ENCODE measurements at regions not wholly inside any gene's neighbourhood (a gene's known extent, or its start where the extent isn't known, plus 50 kb on each side); places are given as distances from the start of the nearest gene placed in this dataset.

DNA sequence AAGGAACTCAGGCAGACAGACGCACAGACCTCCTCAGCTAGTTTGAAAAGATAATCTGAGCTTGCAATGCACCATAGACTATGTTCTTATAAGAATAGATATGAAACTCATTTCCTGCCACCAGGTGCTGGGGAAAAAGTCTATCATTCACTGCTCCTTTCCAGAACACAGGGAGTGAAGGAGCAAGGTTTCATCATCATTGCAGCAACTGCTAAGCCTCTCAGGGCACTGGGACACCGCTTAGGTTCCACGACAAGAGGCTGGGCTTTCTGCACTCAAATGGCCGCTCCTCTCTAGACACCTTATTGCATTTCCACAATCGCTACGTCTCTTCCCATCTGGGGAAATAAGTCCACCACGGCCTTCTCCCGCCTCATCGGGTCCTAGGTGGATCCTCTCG is 418.5 kb upstream of the JARID2 start:
- DNase-seq (ENCODE audit: extremely low spot score in 2 of 2): no peak
- TF ChIP-seq, protein P1, sequence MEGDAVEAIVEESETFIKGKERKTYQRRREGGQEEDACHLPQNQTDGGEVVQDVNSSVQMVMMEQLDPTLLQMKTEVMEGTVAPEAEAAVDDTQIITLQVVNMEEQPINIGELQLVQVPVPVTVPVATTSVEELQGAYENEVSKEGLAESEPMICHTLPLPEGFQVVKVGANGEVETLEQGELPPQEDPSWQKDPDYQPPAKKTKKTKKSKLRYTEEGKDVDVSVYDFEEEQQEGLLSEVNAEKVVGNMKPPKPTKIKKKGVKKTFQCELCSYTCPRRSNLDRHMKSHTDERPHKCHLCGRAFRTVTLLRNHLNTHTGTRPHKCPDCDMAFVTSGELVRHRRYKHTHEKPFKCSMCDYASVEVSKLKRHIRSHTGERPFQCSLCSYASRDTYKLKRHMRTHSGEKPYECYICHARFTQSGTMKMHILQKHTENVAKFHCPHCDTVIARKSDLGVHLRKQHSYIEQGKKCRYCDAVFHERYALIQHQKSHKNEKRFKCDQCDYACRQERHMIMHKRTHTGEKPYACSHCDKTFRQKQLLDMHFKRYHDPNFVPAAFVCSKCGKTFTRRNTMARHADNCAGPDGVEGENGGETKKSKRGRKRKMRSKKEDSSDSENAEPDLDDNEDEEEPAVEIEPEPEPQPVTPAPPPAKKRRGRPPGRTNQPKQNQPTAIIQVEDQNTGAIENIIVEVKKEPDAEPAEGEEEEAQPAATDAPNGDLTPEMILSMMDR (IDR thresholded peaks at IDR 0.05): no peak
- TF ChIP-seq POLR2AphosphoS5 (IDR thresholded peaks at IDR 0.05; ENCODE audit: insufficient read depth in 1 of 2, low read depth in 1 of 2) (no peak), POLR2A (IDR thresholded peaks at IDR 0.05) (no peak)
- H3K27me3 ChIP-seq: no peaks in the 10 kb centered on the region
- intact Hi-C loops (cut with DNase I): no loop called here
- H3K36me3 ChIP-seq: no peaks in the 10 kb centered on the region
- no peaks in the 10 kb centered on the region for H3K9me3 ChIP-seq
- no peak overlapping the region for H3K27ac ChIP-seq
- H3K4me3 ChIP-seq: no peak overlapping the region
- peaks cover 9% of the 10 kb centered on the region for H3K4me1 ChIP-seq

DNA sequence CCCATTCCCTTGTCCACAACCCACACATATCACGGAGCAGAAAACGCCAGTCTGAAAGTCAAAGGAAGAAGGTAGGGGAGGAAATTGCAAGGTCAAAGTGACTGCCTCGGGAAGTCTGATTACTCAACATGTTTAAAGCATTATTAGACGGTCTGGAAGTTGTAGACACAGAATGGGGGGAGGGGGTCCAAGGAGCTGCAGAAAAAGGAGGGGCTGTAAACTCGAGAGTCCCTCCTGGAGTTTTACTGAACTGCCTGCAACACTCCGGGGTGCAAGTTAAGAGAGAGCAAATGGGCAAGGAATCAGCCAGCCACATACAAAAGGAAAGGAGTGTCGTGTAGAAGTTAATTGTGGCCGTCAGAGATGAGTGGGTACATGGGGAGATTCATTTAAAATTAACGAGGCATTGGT is 417.7 kb upstream of the JARID2 start:
- H3K9me3 ChIP-seq: no peaks in the 10 kb centered on the region
- no peaks in the 10 kb centered on the region for H3K36me3 ChIP-seq
- H3K27ac ChIP-seq: no peak overlapping the region
- H3K4me3 ChIP-seq: no peak overlapping the region
- DNase-seq (ENCODE audit: extremely low spot score in 2 of 2): no peak
- H3K4me1 ChIP-seq: peaks cover 9% of the 10 kb centered on the region
- intact Hi-C loops (cut with DNase I): no loop called here
- no peaks in the 10 kb centered on the region for H3K27me3 ChIP-seq
- TF ChIP-seq POLR2A (IDR thresholded peaks at IDR 0.05): no peak
- no peak for TF ChIP-seq POLR2AphosphoS5 (IDR thresholded peaks at IDR 0.05; ENCODE audit: insufficient read depth in 1 of 2, low read depth in 1 of 2)
- TF ChIP-seq, protein P1 (IDR thresholded peaks at IDR 0.05): no peak

DNA sequence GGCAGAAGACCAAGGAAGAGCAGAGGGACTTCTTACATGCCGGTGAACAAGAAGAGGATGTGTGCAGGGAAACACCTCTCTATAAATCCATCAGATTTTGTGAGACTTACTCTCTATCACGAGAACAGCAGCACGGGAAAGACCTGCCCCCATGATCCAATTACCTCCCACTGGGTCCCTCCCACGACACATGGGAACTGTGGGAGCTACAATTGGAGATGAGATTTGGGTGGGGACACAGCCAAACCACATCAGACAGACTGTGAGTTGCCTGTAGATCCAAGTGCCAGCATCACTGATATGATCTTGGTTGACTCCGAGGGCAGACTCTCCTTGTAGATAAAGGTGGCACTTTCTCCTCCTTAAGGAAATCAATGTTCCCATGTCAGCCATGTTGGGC is 414.8 kb upstream of the JARID2 start:
- H3K27me3 ChIP-seq: no peaks in the 10 kb centered on the region
- H3K36me3 ChIP-seq: no peaks in the 10 kb centered on the region
- H3K4me1 ChIP-seq: no peaks in the 10 kb centered on the region
- H3K27ac ChIP-seq: no peak overlapping the region
- intact Hi-C loops (cut with DNase I): no loop called here
- DNase-seq (ENCODE audit: extremely low spot score in 2 of 2): no peak
- H3K4me3 ChIP-seq: no peak overlapping the region
- TF ChIP-seq POLR2AphosphoS5 (IDR thresholded peaks at IDR 0.05; ENCODE audit: insufficient read depth in 1 of 2, low read depth in 1 of 2) (no peak), POLR2A (IDR thresholded peaks at IDR 0.05) (no peak)
- TF ChIP-seq, protein P1 (IDR thresholded peaks at IDR 0.05): no peak
- no peaks in the 10 kb centered on the region for H3K9me3 ChIP-seq

DNA sequence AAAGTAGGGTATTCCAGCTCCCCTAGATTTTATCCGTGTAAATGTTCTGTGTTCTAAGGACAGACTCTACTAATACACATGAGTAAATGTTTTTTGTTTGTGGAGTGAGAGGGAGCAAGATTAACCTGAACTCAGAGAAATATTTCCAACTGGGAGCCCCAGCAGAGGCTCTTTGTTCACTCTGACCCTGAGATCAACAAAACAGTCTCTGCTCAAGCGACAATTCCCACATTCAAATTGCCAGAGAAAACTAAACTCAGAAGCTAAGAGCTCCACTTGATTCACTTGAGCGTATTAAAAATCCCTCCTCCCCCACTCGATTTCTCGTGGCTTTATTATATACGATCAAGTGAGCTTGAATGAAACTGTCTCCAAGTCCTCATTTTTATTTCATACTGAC is 413.9 kb upstream of the JARID2 start:
- no peak overlapping the region for H3K4me3 ChIP-seq
- TF ChIP-seq POLR2A (IDR thresholded peaks at IDR 0.05): no peak
- TF ChIP-seq, protein P1 (IDR thresholded peaks at IDR 0.05): no peak
- TF ChIP-seq POLR2AphosphoS5 (IDR thresholded peaks at IDR 0.05; ENCODE audit: insufficient read depth in 1 of 2, low read depth in 1 of 2): no peak
- intact Hi-C loops (cut with DNase I): no loop called here

DNA sequence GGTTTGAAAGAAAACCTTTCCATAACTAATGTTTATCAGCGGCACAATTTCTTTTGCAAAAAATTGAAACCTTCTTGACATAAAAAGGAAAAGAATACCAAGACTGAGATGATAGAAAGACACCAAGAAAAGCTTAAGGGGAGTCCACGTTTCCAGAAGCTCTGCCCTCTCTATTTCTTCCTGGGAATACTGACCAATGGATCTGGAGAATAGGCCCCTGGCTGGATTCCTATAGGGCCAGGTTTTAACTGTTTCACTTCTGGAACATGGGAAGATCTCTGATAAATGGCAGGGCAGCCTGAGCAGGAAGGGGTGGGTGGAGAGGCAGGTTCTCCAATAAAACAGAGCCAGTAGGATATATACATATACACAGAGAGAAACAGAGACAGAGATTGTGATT is 413.4 kb upstream of the JARID2 start:
- Histone ChIP-seq H3K27me3 (no peaks in the 10 kb centered on the region), H3K36me3 (no peaks in the 10 kb centered on the region), H3K4me1 (no peaks in the 10 kb centered on the region), H3K4me3 (no peak overlapping the region), H3K27ac (no peak overlapping the region), H3K9me3 (no peaks in the 10 kb centered on the region)
- TF ChIP-seq, protein P1 (IDR thresholded peaks at IDR 0.05): no peak
- no peak for TF ChIP-seq POLR2A (IDR thresholded peaks at IDR 0.05)
- no peak for TF ChIP-seq POLR2AphosphoS5 (IDR thresholded peaks at IDR 0.05; ENCODE audit: insufficient read depth in 1 of 2, low read depth in 1 of 2)
- DNase-seq (ENCODE audit: extremely low spot score in 2 of 2): no peak
- intact Hi-C loops (cut with DNase I): no loop called here

More for the DNA sequence above, 413.9 kb upstream of the JARID2 start:
- Histone ChIP-seq H3K27me3 (no peaks in the 10 kb centered on the region), H3K9me3 (no peaks in the 10 kb centered on the region), H3K4me1 (no peaks in the 10 kb centered on the region), H3K36me3 (no peaks in the 10 kb centered on the region), H3K27ac (no peak overlapping the region)
- DNase-seq (ENCODE audit: extremely low spot score in 2 of 2): no peak
